ENCODE measurements at regions not wholly inside any gene's neighbourhood (a gene's known extent, or its start where the extent isn't known, plus 50 kb on each side); places are given as distances from the start of the nearest gene placed in this dataset.

GRCh38 chr12:42792265-42792664 is 202.7 kb upstream of the PRICKLE1 start:
- no peak for DNase-seq (ENCODE audit: low spot score)
- H3K27ac ChIP-seq = no peak overlapping the region
- CTCF ChIA-PET = no interaction called here
- POLR2A ChIA-PET (ENCODE audit: low non-redundant PET) = no interaction called here
- TF ChIP-seq CTCF (conservative IDR thresholded peaks at IDR 0.05; ENCODE audit: low read depth) = no peak

GRCh38 chr12:42791399-42791798 is 201.9 kb upstream of the PRICKLE1 start:
- DNase-seq (ENCODE audit: low spot score) = no peak
- ChIA-PET CTCF (no interaction called here), POLR2A (ENCODE audit: low non-redundant PET) (no interaction called here)
- TF ChIP-seq CTCF (conservative IDR thresholded peaks at IDR 0.05; ENCODE audit: low read depth) = no peak
- no peak overlapping the region for H3K27ac ChIP-seq

- POLR2A ChIA-PET (ENCODE audit: low non-redundant PET) = no interaction called here
- no peak for TF ChIP-seq CTCF (conservative IDR thresholded peaks at IDR 0.05; ENCODE audit: low read depth)
Observed at GRCh38 chr12:42790761-42791151, 201.2 kb upstream of the PRICKLE1 start.

DNA sequence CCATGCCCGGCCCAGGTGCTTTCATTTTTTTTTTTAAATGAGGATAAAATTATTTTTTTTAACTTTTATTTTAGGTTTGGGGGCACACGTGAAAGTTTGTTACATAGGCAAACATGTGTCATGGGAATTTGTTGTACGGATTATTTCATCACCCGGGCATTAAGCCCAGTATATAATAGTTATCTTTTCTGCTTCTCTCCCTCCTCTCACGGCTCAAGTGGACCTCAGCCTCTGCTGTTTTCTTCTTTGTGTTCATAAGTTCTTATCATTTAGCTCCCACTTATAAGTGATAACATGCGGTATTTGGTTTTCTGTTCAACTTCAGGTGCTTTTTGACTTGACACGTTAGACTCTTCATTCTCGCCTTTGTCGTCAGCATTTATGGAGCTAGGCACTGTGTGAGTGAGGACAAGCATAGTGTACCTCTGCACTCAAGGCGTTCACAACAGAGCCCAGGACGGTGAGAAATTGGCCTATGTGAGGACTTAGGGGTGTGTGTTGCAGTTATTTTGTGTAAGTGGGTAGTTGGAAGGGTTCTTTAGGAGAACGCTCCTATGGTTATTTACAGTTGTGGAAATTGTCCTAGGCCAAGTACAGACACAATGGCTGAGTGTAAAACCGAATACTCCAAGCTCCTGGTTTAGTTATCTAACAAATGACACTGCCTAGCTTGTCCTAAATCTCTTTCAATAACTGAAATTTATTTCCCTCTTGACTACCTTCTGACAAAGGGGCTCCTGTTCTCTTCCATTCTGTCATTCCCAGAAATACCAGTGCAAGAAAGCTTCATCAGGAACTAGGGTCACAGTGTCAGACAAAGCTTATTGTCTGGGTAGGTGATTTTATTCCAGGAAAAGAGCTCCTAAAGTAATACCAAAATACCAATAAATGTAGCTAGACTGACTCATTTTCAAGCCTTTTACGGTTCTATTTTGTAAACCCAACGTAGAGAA is 200.5 kb upstream of the PRICKLE1 start:
- TF ChIP-seq CTCF (conservative IDR thresholded peaks at IDR 0.05; ENCODE audit: low read depth) = no peak
- CTCF ChIA-PET = no interaction called here
- POLR2A ChIA-PET (ENCODE audit: low non-redundant PET) = no interaction called here
- H3K27ac ChIP-seq = no peak overlapping the region
- no peak for DNase-seq (ENCODE audit: low spot score)

More at GRCh38 chr12:42790761-42791151, 201.2 kb upstream of the PRICKLE1 start:
- H3K27ac ChIP-seq = no peak overlapping the region
- CTCF ChIA-PET = no interaction called here
- DNase-seq (ENCODE audit: low spot score) = peak; percentile 36

GRCh38 chr12:42786400-42787148 is 197.0 kb upstream of the PRICKLE1 start:
- CTCF ChIA-PET = no interaction called here
- no peak for TF ChIP-seq CTCF (conservative IDR thresholded peaks at IDR 0.05; ENCODE audit: low read depth)
- H3K27ac ChIP-seq = no peak overlapping the region
- no peak for DNase-seq (ENCODE audit: low spot score)
- POLR2A ChIA-PET (ENCODE audit: low non-redundant PET) = no interaction called here

DNA sequence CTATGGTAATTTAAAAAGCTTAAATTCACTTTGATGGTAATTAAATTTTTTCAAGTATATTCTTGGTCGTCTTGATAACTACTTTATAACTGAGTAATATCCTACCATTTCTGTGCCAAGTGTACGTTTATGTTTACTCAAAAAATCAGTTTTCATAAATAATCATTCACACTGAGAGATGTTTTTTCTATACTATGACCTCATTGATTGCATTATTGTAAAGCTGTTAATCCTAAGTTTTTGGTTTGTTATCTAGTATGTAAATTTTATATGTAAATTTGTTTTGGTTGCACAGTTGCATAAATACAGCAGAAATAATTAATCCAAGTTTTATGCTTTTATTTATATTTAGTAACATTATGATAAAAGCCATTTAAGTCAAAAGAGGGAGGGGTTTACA is 196.4 kb upstream of the PRICKLE1 start:
- ChIA-PET POLR2A (ENCODE audit: low non-redundant PET) (no interaction called here), CTCF (no interaction called here)
- no peak for DNase-seq (ENCODE audit: low spot score)
- TF ChIP-seq CTCF (conservative IDR thresholded peaks at IDR 0.05; ENCODE audit: low read depth) = no peak
- no peak overlapping the region for H3K27ac ChIP-seq
